GM23248 (cell line): ENCODE measurements at regions not wholly inside any gene's neighbourhood (a gene's known extent, or its start where the extent isn't known, plus 50 kb on each side); places are given as distances from the start of the nearest gene placed in this dataset.

Experiments
- DNase-seq: peaks from one replicate; pipeline ENCODE4 v3.0.0-alpha.2; 2015
- H2AFZ ChIP-seq: fragments of 200-600 bp; sonication (generic); 2 replicates; pipeline ENCODE4 v1.6.1; 2016; ENCODE audit warnings: antibody characterized with exemption
- H3F3A ChIP-seq: fragments of 200-600 bp; sonication (generic); 2 replicates; pipeline ENCODE4 v1.6.1; 2016; ENCODE audit warnings: mild to moderate bottlenecking, antibody characterized with exemption, mixed run types; ENCODE audit not compliant: insufficient read depth
- H3K27ac ChIP-seq: fragments of 200-600 bp; sonication (generic); 2 replicates; pipeline ENCODE4 v1.5.1; 2016; ENCODE audit warnings: mild to moderate bottlenecking
- H3K27me3 ChIP-seq: fragments of 200-600 bp; sonication (generic); replicated peaks from 2 replicates; pipeline ENCODE4 v1.6.1; 2016; ENCODE audit warnings: mild to moderate bottlenecking; ENCODE audit not compliant: insufficient read depth
- H3K36me3 ChIP-seq: fragments of 200-600 bp; sonication (generic); 2 replicates; pipeline ENCODE4 v1.6.1; 2016; ENCODE audit warnings: low read depth, mild to moderate bottlenecking
- H3K4me1 ChIP-seq: fragments of 200-600 bp; sonication (generic); 2 replicates; pipeline ENCODE4 v1.6.1; 2016; ENCODE audit warnings: mild to moderate bottlenecking; ENCODE audit not compliant: insufficient read depth
- H3K4me2 ChIP-seq: fragments of 200-600 bp; sonication (generic); one replicate; pipeline ENCODE4 v1.6.1; 2016; ENCODE audit warnings: mild to moderate bottlenecking; ENCODE audit not compliant: unreplicated experiment
- H3K4me3 ChIP-seq: fragments of 200-600 bp; sonication (generic); 2 replicates; pipeline ENCODE4 v1.5.1; 2016; ENCODE audit warnings: mild to moderate bottlenecking
- H3K79me2 ChIP-seq: fragments of 200-600 bp; sonication (generic); 2 replicates; pipeline ENCODE4 v1.6.1; 2016; ENCODE audit warnings: mild to moderate bottlenecking; ENCODE audit not compliant: insufficient read depth
- H3K9ac ChIP-seq: fragments of 200-600 bp; sonication (generic); 2 replicates; pipeline ENCODE4 v1.6.1; 2016; ENCODE audit warnings: mild to moderate bottlenecking
- H3K9me2 ChIP-seq: fragments of 200-600 bp; sonication (generic); 2 replicates; pipeline ENCODE4 v1.6.1; 2016; ENCODE audit warnings: mixed run types, mild to moderate bottlenecking, moderate library complexity; ENCODE audit not compliant: insufficient read depth
- H3K9me3 ChIP-seq: fragments of 200-600 bp; sonication (generic); one replicate; pipeline ENCODE4 v1.6.1; 2017; ENCODE audit warnings: low read depth
- H4K20me1 ChIP-seq: fragments of 200-600 bp; sonication (generic); 2 replicates; pipeline ENCODE4 v1.6.0; 2016; ENCODE audit not compliant: insufficient read depth
- EZH2 ChIP-seq: fragments of 200-600 bp; sonication (generic); IDR thresholded peaks from 2 replicates; pipeline ENCODE4 v1.6.1; 2018; ENCODE audit warnings: antibody characterized with exemption, mild to moderate bottlenecking; ENCODE audit not compliant: insufficient read depth, poor library complexity, severe bottlenecking
- EZH2phosphoT487 ChIP-seq: fragments of 200-600 bp; sonication (generic); IDR thresholded peaks from 2 replicates; pipeline ENCODE4 v1.6.1; 2018; ENCODE audit warnings: antibody characterized with exemption, moderate library complexity, mild to moderate bottlenecking, low read depth; ENCODE audit not compliant: insufficient read depth
- whole genome bisulfite sequencing, 2 experiments: methylation state at CpG; one replicate each; pipeline ENCODE4 v1.1.6; 2015 to 2017; ENCODE audit warnings: low lambda C conversion rate in 2 of 2, low coverage in 1 of 2; ENCODE audit errors: missing lambda C conversion rate in 2 of 2; 5-methylcytosine and 5-hydroxymethylcytosine counted together
- in situ Hi-C: fragments of 300-500 bp; cut with MboI; formaldehyde crosslinking; loops from 2 replicates; pipeline ENCODE4 v1.15.0; 2020

DNA sequence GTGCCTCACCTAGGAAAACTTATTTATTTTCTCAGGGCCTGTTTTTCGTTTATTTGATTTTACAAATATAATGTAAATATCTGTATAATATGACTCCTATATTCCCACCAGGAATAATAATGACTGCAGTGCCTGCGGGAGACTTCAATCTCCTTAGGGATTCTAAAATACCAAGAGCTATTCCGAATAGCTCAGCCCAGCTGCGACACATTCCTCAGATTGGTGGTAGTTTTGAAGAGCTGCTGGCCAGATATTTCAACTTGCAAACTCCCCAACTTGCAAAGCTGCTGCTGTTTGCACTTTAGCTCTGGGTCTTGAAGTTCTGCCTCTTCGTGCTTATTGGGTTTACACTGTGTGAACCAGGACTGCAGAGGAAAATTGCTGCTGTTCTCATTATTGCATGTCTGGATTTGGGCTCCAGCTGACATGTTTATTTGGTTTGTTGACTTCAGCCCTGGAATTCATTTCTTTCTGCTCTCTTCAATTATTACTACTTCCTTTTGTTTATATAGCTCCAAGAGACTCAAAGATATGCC, 480.2 kb upstream of the CHST9 start:
- WGBS, 2 experiments: 2 to 3% methylated on average over 5 of the region's 5 CpGs

DNA sequence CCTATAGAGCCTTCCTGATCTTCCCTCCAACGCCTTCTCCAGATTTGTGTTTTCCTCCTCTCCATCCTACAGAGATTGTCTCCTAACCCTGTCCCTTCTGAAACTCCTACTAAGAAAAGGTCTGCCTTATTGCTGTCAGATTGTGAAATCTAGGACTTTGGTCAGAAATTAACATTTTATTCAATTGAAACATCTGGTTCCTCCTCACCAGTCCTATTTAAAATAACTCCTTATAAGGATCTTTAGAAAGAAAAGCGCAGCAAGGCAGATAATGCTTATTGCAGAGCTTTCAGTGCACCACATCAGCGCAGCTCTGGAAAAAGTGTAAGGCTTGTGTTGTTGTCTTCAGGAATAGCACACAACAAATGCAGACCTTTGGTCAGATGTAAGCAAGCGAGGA, 477.8 kb upstream of the CHST9 start:
- no peak for DNase-seq
- Histone ChIP-seq H3K36me3 (no peaks in the 10 kb centered on the region), H3K9me2 (no peaks in the 10 kb centered on the region), H3F3A (no peaks in the 10 kb centered on the region), H3K27me3 (peaks cover 28% of the 10 kb centered on the region), H3K4me3 (no peak overlapping the region), H4K20me1 (no peaks in the 10 kb centered on the region), H2AFZ (no peak overlapping the region), H3K9me3 (no peaks in the 10 kb centered on the region), H3K4me1 (no peaks in the 10 kb centered on the region), H3K79me2 (no peaks in the 10 kb centered on the region), H3K4me2 (no peak overlapping the region), H3K9ac (no peak overlapping the region), H3K27ac (no peak overlapping the region)
- in situ Hi-C loops: no loop called here
- WGBS, 2 experiments: 18 to 22% methylated on average over 4 of the region's 4 CpGs
- TF ChIP-seq EZH2phosphoT487: no peak
- TF ChIP-seq EZH2: no peak

More for the DNA sequence above, 480.2 kb upstream of the CHST9 start:
- Histone ChIP-seq H3K9me2 (no peaks in the 10 kb centered on the region), H3K27me3 (peaks cover 21% of the 10 kb centered on the region), H3K27ac (no peak overlapping the region), H3K9ac (no peak overlapping the region), H3K9me3 (no peaks in the 10 kb centered on the region), H3K4me2 (no peak overlapping the region), H4K20me1 (no peaks in the 10 kb centered on the region), H3F3A (no peaks in the 10 kb centered on the region), H3K36me3 (no peaks in the 10 kb centered on the region), H3K79me2 (no peaks in the 10 kb centered on the region), H3K4me1 (no peaks in the 10 kb centered on the region), H3K4me3 (no peak overlapping the region), H2AFZ (no peak overlapping the region)
- in situ Hi-C loops: no loop called here
- no peak for DNase-seq
- no peak for TF ChIP-seq EZH2phosphoT487
- TF ChIP-seq EZH2: no peak

DNA sequence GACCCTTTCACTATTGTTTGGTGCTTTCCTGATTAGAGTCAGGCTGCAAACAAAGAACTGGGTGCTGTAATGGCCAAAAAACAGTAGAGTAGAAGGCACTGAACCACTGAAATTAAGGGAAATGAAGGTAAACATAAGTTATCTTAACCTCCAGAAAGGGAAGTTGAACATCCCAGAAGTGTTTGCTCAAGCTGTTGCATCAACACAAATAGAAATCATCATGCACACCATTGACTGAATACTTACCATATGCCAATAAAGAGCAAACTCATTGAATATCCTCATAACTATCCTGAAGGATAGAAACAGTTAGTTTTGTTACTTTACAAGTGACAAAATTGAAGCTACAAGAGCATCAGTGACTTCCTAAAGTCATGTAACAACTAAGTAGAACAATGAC, 477.4 kb upstream of the CHST9 start:
- Histone ChIP-seq H3K4me2 (no peak overlapping the region), H3K4me1 (no peaks in the 10 kb centered on the region), H3K27ac (no peak overlapping the region), H3K9me2 (no peaks in the 10 kb centered on the region), H2AFZ (no peak overlapping the region), H3K27me3 (peaks cover 28% of the 10 kb centered on the region), H3K36me3 (no peaks in the 10 kb centered on the region), H3K9me3 (no peaks in the 10 kb centered on the region), H4K20me1 (no peaks in the 10 kb centered on the region), H3F3A (no peaks in the 10 kb centered on the region), H3K9ac (no peak overlapping the region), H3K79me2 (no peaks in the 10 kb centered on the region), H3K4me3 (no peak overlapping the region)
- TF ChIP-seq EZH2phosphoT487 (no peak), EZH2 (no peak)
- in situ Hi-C loops: no loop called here
- no peak for DNase-seq

GRCh38 chr18:27661320-27662018, 476.4 kb upstream of the CHST9 start:
- no peak overlapping the region for H3K4me2 ChIP-seq

DNA sequence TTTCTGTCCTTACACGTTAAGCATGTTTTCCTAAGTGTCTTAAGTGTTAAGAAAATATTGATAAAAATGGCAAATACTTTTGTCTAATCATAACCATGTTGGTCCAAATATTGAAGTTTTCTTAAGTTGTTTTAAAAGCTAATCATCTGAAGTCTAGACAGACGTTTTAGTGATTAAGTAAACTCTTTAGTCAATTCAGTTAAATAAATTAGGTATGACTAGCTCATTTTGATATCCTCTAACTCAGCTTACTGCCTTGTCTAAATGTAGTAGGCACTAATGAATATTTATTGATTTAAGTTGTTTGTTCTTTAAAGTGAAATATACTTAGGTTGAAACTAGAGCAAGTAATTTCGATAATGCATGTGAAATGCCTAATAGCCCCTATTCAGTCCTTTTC, 471.8 kb upstream of the CHST9 start:
- 7 to 17% methylated on average over 3 of the region's 3 CpGs for WGBS, 2 experiments
- in situ Hi-C loops: no loop called here
- Histone ChIP-seq H3K79me2 (no peaks in the 10 kb centered on the region), H2AFZ (no peak overlapping the region), H3K4me2 (no peak overlapping the region), H3K27ac (no peak overlapping the region), H3K27me3 (peaks cover 21% of the 10 kb centered on the region), H4K20me1 (no peaks in the 10 kb centered on the region), H3K9me2 (no peaks in the 10 kb centered on the region), H3K9ac (no peak overlapping the region), H3K4me3 (no peak overlapping the region), H3K36me3 (no peaks in the 10 kb centered on the region), H3F3A (no peaks in the 10 kb centered on the region), H3K4me1 (no peaks in the 10 kb centered on the region), H3K9me3 (no peaks in the 10 kb centered on the region)
- no peak for TF ChIP-seq EZH2
- TF ChIP-seq EZH2phosphoT487: no peak
- no peak for DNase-seq

More at GRCh38 chr18:27661320-27662018, 476.4 kb upstream of the CHST9 start:
- no peak for DNase-seq
- H3K27ac ChIP-seq: no peak overlapping the region
- in situ Hi-C loops: no loop called here
- TF ChIP-seq EZH2 (no peak), EZH2phosphoT487 (no peak)
- no peaks in the 10 kb centered on the region for H3K79me2 ChIP-seq
- H3K36me3 ChIP-seq: no peaks in the 10 kb centered on the region
- H3F3A ChIP-seq: no peaks in the 10 kb centered on the region
- no peaks in the 10 kb centered on the region for H3K9me2 ChIP-seq
- peaks cover 28% of the 10 kb centered on the region for H3K27me3 ChIP-seq
- no peaks in the 10 kb centered on the region for H4K20me1 ChIP-seq
- no peak overlapping the region for H3K9ac ChIP-seq
- no peaks in the 10 kb centered on the region for H3K9me3 ChIP-seq
- no peak overlapping the region for H2AFZ ChIP-seq
- no peak overlapping the region for H3K4me3 ChIP-seq
- WGBS, 2 experiments: 23 to 27% methylated on average over 8 of the region's 8 CpGs
- H3K4me1 ChIP-seq: no peaks in the 10 kb centered on the region
